Activated CD4-positive, alpha-beta memory T cell treated with anti-CD3 and anti-CD28 coated beads, Interleukin-2, amount 10 ng/mL, durations not matched to agents 7 days and 5 days (primary cell): ENCODE measurements at regions not wholly inside any gene's neighbourhood (a gene's known extent, or its start where the extent isn't known, plus 50 kb on each side); places are given as distances from the start of the nearest gene placed in this dataset.

Source experiments
- CTCF ChIA-PET: fragments of 350-600 bp; sonication (Branson Sonifier 250); formaldehyde crosslinking; loops from one replicate; lab custom pipeline; 2021; ENCODE audit warnings: antibody characterized with exemption, inconsistent platforms; lab: Charles Lee
- POLR2A ChIA-PET: fragments of 350-600 bp; sonication (Branson Sonifier 250); formaldehyde crosslinking; loops from one replicate; lab custom pipeline; 2021; ENCODE audit warnings: antibody characterized with exemption; lab: Charles Lee
- DNase-seq: peaks from one replicate; pipeline ENCODE4 v3.0.0-alpha.2; 2020
- H3K27ac Mint-ChIP-seq: one replicate; pipeline ENCODE4 v1.8.0; 2021; ENCODE audit warnings: mild to moderate bottlenecking, mixed read lengths
- H3K27me3 Mint-ChIP-seq: one replicate; pipeline ENCODE4 v1.8.0; 2021; ENCODE audit warnings: mixed read lengths
- H3K36me3 Mint-ChIP-seq: one replicate; pipeline ENCODE4 v1.8.0; 2021; ENCODE audit warnings: low read depth, mixed read lengths
- H3K4me1 Mint-ChIP-seq: one replicate; pipeline ENCODE4 v1.8.0; 2021; ENCODE audit warnings: mixed read lengths
- H3K4me3 Mint-ChIP-seq: one replicate; pipeline ENCODE4 v1.8.0; 2021; ENCODE audit warnings: mild to moderate bottlenecking, mixed read lengths
- H3K9me3 Mint-ChIP-seq: one replicate; pipeline ENCODE4 v1.8.0; 2021; ENCODE audit warnings: mixed read lengths

DNA sequence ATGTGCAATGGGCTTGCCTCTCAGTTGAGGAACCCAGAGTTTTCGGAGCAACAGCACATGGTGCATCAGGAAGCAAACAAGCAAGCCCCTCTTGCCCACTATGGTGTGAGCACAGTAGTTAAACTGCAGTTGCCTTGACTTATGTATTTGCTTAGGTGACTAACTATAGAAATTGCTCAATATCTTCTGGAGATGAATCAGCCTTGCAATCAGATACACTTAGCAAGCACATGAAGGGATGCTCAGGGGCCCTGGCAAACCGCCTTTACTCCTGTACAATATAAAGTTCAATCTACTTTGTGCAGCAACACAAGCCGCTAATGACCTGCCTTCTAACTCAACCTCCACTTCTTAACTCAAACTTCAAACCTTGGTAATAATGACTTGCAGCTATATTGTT is 581.7 kb upstream of the RIOK2 start:
- H3K27me3 Mint-ChIP-seq = no peaks in the 10 kb centered on the region
- no peaks in the 10 kb centered on the region for H3K9me3 Mint-ChIP-seq
- no peaks in the 10 kb centered on the region for H3K36me3 Mint-ChIP-seq
- CTCF ChIA-PET = interaction anchor here (0.6 kb wide), 1 partner anchor 39 kb away, joined by 3 read pairs; no protein-coding TSS in a partner anchor
- H3K27ac Mint-ChIP-seq = no peak overlapping the region
- POLR2A ChIA-PET = no interaction called here
- no peak for DNase-seq
- no peak overlapping the region for H3K4me3 Mint-ChIP-seq
- H3K4me1 Mint-ChIP-seq = no peaks in the 10 kb centered on the region

DNA sequence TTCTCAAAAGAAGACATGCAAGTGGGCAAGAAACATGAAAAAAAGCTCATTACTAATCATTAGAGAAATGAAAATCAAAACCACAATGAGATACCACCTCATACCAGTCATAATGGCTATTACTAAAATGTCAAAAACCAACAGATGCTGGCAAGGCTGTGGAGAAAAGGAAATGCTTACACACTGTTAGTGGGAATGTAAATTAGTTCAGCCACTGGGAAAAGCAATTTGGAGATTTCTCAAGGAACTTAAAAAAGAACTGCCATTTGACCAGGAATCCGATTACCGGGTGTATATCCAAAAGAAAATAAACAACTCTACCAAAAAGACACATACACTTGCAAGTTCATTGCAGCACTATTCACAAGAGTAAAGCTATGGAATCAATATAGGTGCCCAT is 595.4 kb upstream of the RIOK2 start:
- Mint-ChIP-seq H3K27me3 (no peaks in the 10 kb centered on the region), H3K27ac (no peak overlapping the region), H3K4me3 (no peak overlapping the region), H3K36me3 (no peaks in the 10 kb centered on the region), H3K4me1 (no peaks in the 10 kb centered on the region), H3K9me3 (no peaks in the 10 kb centered on the region)
- ChIA-PET CTCF (no interaction called here), POLR2A (no interaction called here)
- no peak for DNase-seq

DNA sequence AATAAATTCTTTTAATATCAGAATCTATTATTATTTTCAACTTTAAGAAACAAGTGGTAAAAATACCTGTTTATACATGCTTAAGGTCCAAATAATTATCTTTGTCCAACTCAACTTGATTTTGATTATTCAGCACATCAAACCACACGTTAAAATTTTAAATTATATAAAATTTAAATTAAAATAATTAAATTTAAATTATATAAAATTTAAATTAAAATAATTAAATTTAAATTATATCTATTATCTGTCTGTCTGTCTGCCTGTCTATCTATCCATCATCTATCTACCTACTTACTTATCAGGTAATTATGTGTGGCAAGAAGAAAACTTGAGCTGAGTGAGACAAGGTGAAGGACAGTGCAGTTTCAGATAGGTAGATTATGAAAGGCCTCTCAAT is 605.3 kb upstream of the RIOK2 start:
- POLR2A ChIA-PET = no interaction called here
- Mint-ChIP-seq H3K27me3 (no peaks in the 10 kb centered on the region), H3K27ac (no peak overlapping the region), H3K9me3 (peaks cover 5% of the 10 kb centered on the region), H3K36me3 (no peaks in the 10 kb centered on the region), H3K4me1 (no peaks in the 10 kb centered on the region), H3K4me3 (no peak overlapping the region)
- CTCF ChIA-PET = no interaction called here
- DNase-seq = no peak

DNA sequence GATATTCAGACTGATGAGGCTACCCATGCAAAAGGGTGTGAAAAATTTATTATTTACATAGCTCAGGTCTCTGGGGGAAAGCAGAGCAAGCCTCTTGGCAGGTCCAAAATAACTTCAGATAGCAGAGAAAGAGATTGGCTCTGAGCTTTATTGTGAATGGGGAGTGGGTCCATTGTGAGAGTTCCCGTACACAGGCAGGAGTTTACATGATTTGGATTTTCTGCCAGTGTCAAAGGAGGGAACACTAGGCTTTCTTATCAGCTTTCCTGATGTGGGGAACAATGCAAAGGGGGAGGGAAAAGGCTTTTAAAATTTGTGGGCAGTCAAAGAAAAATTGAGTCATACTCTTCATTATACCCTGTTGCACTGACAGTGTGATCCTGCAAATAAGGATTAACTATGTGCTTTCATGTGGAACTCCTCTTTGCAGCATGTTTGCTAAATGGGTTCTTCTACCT is 615.0 kb upstream of the RIOK2 start:
- no peak for DNase-seq
- Mint-ChIP-seq H3K4me1 (no peaks in the 10 kb centered on the region), H3K27me3 (no peaks in the 10 kb centered on the region), H3K36me3 (no peaks in the 10 kb centered on the region), H3K4me3 (no peak overlapping the region), H3K27ac (no peak overlapping the region), H3K9me3 (no peaks in the 10 kb centered on the region)
- ChIA-PET CTCF (no interaction called here), POLR2A (no interaction called here)

DNA sequence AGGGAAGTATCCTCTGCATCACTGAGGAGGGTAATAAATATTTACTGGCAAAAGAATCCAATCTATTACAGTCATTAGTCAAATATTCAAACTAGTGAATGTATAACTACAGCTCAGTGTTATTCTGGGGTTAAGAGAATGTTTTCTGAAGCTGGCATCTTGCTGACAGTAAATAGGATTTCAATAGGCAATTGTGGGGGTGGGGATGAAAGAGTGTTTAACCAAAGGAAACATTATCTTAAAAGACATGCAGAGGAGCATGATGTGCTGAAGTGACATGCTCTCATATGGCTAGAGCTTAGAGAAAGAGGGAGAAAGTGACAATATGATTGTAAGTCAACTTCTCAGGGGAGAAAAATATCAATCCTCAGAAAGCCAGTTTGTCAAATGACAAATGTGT is 618.4 kb upstream of the RIOK2 start:
- H3K4me1 Mint-ChIP-seq = no peaks in the 10 kb centered on the region
- CTCF ChIA-PET = no interaction called here

DNA sequence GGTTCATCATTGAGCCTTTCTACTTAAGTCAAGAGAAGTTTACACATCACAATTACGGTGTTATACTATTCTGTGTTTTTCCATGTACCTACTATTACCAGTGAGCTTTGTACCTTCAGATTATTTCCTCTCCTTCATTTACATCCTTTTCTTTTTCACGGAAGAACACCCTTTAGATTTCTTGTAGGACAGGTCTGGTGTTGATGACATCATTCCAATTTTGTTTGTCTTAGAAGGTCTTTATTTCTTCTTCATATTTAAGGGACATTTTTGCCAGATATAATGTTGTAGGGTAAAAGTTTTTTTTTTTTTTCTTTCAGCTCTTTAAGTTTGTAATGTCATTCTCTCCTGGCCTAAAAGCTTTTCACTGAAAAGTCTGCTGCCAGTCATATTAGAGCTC is 637.1 kb upstream of the RIOK2 start:
- H3K4me3 Mint-ChIP-seq = no peak overlapping the region
- DNase-seq = no peak
- peaks cover 3% of the 10 kb centered on the region for H3K9me3 Mint-ChIP-seq
- H3K36me3 Mint-ChIP-seq = no peaks in the 10 kb centered on the region
- H3K4me1 Mint-ChIP-seq = no peaks in the 10 kb centered on the region
- H3K27me3 Mint-ChIP-seq = no peaks in the 10 kb centered on the region
- H3K27ac Mint-ChIP-seq = no peak overlapping the region
- CTCF ChIA-PET = no interaction called here
- POLR2A ChIA-PET = no interaction called here

More for the DNA sequence above, 618.4 kb upstream of the RIOK2 start:
- no peak for DNase-seq
- H3K27me3 Mint-ChIP-seq = no peaks in the 10 kb centered on the region
- no peaks in the 10 kb centered on the region for H3K36me3 Mint-ChIP-seq
- POLR2A ChIA-PET = no interaction called here
- no peak overlapping the region for H3K4me3 Mint-ChIP-seq
- peaks cover 2% of the 10 kb centered on the region for H3K9me3 Mint-ChIP-seq
- H3K27ac Mint-ChIP-seq = no peak overlapping the region

DNA sequence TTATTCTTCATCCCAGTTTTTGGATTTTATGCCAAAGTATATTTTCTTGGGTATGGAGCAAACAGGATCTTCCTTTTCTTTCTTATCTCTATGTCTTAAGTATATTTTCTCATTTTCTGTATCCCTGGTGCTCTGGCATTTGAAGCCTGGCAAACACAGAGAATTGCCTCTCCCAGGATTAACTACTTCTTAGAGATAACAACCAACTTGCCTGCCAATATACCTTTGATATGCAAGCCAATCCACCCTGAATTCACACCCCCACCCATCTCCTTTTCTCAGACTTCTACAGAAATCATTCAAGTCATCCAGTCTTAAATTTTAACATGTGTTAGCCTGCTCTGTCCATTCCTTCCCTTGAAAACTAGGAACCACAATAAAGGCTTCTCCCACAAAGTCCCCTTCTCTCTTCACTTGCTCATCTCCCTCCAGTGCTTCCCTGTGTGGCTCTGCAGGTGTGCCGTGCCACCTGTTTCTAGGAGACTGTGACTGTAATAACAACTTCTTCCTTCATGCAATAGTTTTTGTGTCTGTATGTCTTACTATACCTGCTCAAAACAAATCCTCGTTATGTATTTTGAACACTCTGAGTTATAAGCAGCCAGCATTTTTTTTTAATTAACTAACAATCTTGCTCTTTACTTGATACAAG is 649.7 kb upstream of the RIOK2 start:
- no peak overlapping the region for H3K27ac Mint-ChIP-seq
- H3K27me3 Mint-ChIP-seq = no peaks in the 10 kb centered on the region
- no peaks in the 10 kb centered on the region for H3K4me1 Mint-ChIP-seq
- POLR2A ChIA-PET = no interaction called here
- CTCF ChIA-PET = no interaction called here
- H3K9me3 Mint-ChIP-seq = no peaks in the 10 kb centered on the region
- H3K36me3 Mint-ChIP-seq = no peaks in the 10 kb centered on the region
- H3K4me3 Mint-ChIP-seq = no peak overlapping the region
- DNase-seq = no peak

DNA sequence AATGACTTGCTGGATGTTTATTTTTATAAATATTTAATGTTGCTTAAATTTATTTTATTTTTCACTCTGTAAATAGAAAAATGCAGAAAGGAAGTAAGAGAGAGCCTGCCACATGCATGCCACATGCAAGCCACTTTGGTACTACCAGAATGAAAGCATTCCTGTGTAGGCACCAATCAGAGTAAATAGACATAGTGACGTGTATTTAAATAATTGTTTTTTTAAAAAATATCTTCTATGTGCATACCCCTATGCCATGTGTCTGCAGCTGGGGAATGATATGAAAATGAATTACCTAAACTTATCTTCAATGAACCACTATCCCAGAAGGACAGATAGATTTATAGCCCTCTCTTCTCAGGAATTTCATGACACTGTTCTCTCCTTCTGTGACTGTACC is 651.5 kb upstream of the RIOK2 start:
- Mint-ChIP-seq H3K27me3 (no peaks in the 10 kb centered on the region), H3K4me3 (no peak overlapping the region), H3K9me3 (no peaks in the 10 kb centered on the region), H3K4me1 (peaks cover 4% of the 10 kb centered on the region), H3K27ac (no peak overlapping the region), H3K36me3 (no peaks in the 10 kb centered on the region)
- ChIA-PET CTCF (no interaction called here), POLR2A (no interaction called here)
- no peak for DNase-seq

DNA sequence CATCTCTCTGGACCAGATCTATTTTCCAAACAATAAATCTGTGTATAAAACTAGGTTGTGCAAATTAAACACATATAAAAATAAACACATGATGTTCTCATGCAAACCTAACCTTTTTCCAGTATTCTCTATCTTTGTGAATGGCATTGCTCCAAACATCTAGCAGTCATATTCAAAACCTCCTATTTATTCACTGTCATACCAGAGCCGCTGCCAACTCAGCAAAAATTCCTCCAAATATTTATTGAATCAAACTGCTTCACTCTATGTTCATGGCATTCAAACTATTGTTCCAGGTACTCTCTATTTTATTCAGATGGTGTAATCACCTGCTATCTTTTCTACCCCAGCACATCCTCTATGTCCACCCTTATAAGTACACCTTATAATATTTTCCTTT is 652.1 kb upstream of the RIOK2 start:
- H3K27ac Mint-ChIP-seq = no peak overlapping the region
- no peaks in the 10 kb centered on the region for H3K9me3 Mint-ChIP-seq
- H3K27me3 Mint-ChIP-seq = no peaks in the 10 kb centered on the region
- H3K4me3 Mint-ChIP-seq = no peak overlapping the region
- H3K36me3 Mint-ChIP-seq = no peaks in the 10 kb centered on the region
- DNase-seq = no peak
- POLR2A ChIA-PET = no interaction called here
- CTCF ChIA-PET = no interaction called here
- H3K4me1 Mint-ChIP-seq = peaks cover 4% of the 10 kb centered on the region

DNA sequence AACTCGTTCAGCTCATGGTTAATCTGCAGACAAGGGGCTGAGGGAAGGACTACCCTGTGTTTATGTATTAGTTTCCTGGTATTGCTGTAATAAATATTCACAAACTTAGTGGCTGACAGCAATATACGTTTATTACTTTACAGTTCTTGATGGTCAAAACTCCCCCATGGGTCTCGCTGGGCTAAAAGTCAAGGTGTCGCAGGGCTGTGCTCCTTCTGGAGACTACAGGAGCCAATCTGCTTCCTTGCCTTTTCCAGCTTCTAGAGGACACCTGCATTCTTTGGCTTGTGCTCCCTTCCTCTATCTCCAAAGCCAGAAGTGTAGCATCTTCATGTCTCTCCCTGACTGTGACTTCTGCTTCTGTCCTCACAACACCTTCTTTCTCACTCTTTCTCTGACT is 653.8 kb upstream of the RIOK2 start:
- Mint-ChIP-seq H3K27ac (no peak overlapping the region), H3K9me3 (no peaks in the 10 kb centered on the region), H3K27me3 (no peaks in the 10 kb centered on the region), H3K36me3 (no peaks in the 10 kb centered on the region), H3K4me3 (no peak overlapping the region), H3K4me1 (peaks cover 4% of the 10 kb centered on the region)
- CTCF ChIA-PET = no interaction called here
- no peak for DNase-seq
- POLR2A ChIA-PET = no interaction called here

DNA sequence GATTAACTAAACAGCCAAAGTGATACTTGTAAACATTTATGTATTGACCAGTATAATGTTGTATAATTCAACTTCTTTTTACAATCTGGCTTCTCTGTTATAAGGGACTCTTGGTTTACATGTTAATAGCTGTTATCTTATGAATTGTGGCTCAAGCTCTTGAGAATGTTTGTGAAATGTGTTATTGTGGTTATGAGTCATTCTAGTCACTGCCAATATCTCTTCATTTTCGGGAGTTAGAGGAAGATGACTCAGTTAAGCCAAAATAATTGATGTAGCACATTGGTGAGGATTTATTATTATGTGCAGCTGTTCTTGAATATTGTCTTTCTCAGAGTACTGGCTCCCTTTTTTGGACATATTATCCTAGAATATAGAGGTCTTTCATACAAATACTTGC is 655.2 kb upstream of the RIOK2 start:
- H3K36me3 Mint-ChIP-seq = no peaks in the 10 kb centered on the region
- H3K9me3 Mint-ChIP-seq = no peaks in the 10 kb centered on the region
- CTCF ChIA-PET = no interaction called here
- no peak overlapping the region for H3K4me3 Mint-ChIP-seq
- H3K4me1 Mint-ChIP-seq = peaks cover 4% of the 10 kb centered on the region
- POLR2A ChIA-PET = no interaction called here
- no peak for DNase-seq
- H3K27ac Mint-ChIP-seq = no peak overlapping the region
- H3K27me3 Mint-ChIP-seq = no peaks in the 10 kb centered on the region

DNA sequence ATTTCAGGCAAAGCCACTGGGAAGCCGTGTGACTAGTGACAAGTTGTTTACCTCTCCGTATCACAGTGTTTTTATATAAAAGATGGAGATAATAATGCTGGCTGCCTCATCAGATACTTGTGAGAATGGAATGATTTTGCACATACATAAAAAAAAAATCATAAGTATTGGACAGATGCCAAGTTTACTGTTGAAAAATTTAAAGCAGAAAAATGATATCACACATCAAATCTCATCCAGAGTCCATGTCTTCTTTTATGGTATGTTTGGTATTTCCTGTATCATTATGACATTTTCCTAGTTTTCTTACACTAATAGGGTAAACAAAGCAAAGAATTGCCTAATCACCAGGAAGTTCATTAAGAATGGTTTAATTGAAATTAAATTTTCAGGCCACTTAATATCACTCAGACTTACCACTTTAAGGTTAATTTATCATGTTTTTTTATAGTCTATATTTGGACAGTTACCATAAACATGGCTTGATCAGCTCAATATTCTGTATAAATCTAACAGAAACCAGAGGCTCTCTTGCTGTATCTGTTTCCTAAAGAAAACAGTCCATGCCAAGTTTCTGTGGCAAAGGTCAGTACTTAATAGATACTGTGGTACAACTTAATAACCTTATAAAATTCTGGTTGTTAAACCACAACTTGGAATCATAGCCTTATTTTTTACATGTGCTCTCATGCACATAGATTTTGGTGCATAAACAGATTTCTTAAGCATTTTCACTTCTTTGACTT is 656.5 kb upstream of the RIOK2 start:
- no peaks in the 10 kb centered on the region for H3K27me3 Mint-ChIP-seq
- H3K9me3 Mint-ChIP-seq = no peaks in the 10 kb centered on the region
- peaks cover 4% of the 10 kb centered on the region for H3K4me1 Mint-ChIP-seq
- H3K4me3 Mint-ChIP-seq = no peak overlapping the region
- ChIA-PET CTCF (no interaction called here), POLR2A (no interaction called here)
- H3K27ac Mint-ChIP-seq = no peak overlapping the region
- no peaks in the 10 kb centered on the region for H3K36me3 Mint-ChIP-seq
- no peak for DNase-seq

DNA sequence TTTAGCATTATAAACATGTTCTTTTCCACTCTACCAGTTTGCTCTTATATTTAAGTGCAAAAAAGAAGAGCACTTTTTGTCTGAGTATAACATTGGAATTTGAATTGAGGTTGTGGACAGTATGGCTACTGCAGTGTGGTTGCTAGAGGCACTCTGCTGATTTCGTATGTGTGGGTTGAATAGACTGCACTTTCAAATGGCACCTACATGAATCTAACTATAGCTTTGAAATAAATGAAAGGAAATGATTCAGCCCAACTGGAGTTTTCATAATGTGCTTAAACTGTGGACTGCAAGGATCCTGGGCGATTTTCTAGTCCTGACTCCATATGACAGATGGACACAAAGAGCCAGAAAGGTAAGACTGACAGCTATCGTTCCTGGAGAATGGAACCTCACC is 657.6 kb upstream of the RIOK2 start:
- Mint-ChIP-seq H3K4me3 (no peak overlapping the region), H3K36me3 (no peaks in the 10 kb centered on the region), H3K4me1 (peaks cover 4% of the 10 kb centered on the region), H3K27ac (no peak overlapping the region), H3K27me3 (no peaks in the 10 kb centered on the region), H3K9me3 (no peaks in the 10 kb centered on the region)
- ChIA-PET CTCF (no interaction called here), POLR2A (no interaction called here)
- no peak for DNase-seq

DNA sequence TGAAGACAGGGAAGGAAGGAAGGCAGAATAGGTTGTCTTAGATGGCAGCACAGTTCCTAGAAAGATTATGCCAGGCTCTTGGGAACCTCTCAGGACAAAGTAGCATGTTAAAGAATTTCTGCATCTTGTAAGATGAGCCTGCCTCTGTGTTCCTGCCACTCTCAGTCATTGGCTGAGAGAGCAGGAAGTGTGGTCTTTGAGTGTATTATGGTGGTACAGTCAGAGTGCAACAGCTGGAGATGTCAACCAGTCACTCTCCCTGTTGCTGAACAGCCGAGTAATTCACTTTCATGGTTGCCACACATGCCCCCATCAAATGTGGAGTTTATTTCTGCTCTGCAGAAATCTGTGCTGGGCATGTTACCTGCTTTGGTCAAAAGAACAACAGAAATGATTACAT is 659.6 kb upstream of the RIOK2 start:
- Mint-ChIP-seq H3K27me3 (no peaks in the 10 kb centered on the region), H3K36me3 (no peaks in the 10 kb centered on the region), H3K27ac (no peak overlapping the region), H3K9me3 (no peaks in the 10 kb centered on the region), H3K4me1 (peaks cover 4% of the 10 kb centered on the region), H3K4me3 (no peak overlapping the region)
- no peak for DNase-seq
- POLR2A ChIA-PET = no interaction called here
- CTCF ChIA-PET = no interaction called here
